H1 (cell line): ENCODE measurements at regions not wholly inside any gene's neighbourhood (a gene's known extent, or its start where the extent isn't known, plus 50 kb on each side); places are given as distances from the start of the nearest gene placed in this dataset.

Experiments
- CTCF ChIA-PET: fragments of 300-600 bp; sonication (Branson Sonifier 250); formaldehyde crosslinking; loops from one replicate; lab custom pipeline; 2021; ENCODE audit not compliant: partially characterized antibody; lab: Charles Lee
- POLR2A ChIA-PET: fragments of 300-600 bp; sonication (Branson Sonifier 250); formaldehyde crosslinking; loops from one replicate; lab custom pipeline; 2021; ENCODE audit warnings: inconsistent platforms; ENCODE audit not compliant: partially characterized antibody; lab: Charles Lee
- DNase-seq, 2 experiments: peaks; one replicate each; pipeline versions ENCODE4 v3.0.0 to v3.0.0-alpha.2; 2010 to 2022; ENCODE audit warnings: low spot score in 2 of 2, low read depth in 1 of 2, mixed read lengths in 1 of 2
- FAIRE-seq: peaks from 2 replicates; lab custom pipeline; 2011; peaks lifted over from hg19 to GRCh38; lab: Jason Lieb, UNC
- H2AFZ ChIP-seq: 2 replicates; pipeline ENCODE4 v1.8.1; 2012; ENCODE audit warnings: low read length, inconsistent platforms
- H2AK5ac ChIP-seq: 2 replicates; pipeline ENCODE4 v1.6.1; 2013; ENCODE audit warnings: low read depth, low read length
- H2BK120ac ChIP-seq: replicated peaks from 2 replicates; pipeline ENCODE3; 2013; ENCODE audit warnings: low read depth, low read length, inconsistent platforms
- H2BK12ac ChIP-seq: 2 replicates; pipeline ENCODE4 v1.6.1; 2013; ENCODE audit warnings: low read depth, low read length
- H2BK15ac ChIP-seq: 2 replicates; pipeline ENCODE4 v1.6.1; 2013; ENCODE audit warnings: low read length
- H2BK20ac ChIP-seq: 2 replicates; pipeline ENCODE4 v1.6.1; 2013; ENCODE audit warnings: low read length
- H2BK5ac ChIP-seq: 2 replicates; pipeline ENCODE4 v1.6.1; 2013; ENCODE audit warnings: low read depth, low read length
- H3K14ac ChIP-seq: 2 replicates; pipeline ENCODE4 v1.6.1; 2013; ENCODE audit warnings: inconsistent platforms; ENCODE audit not compliant: insufficient read length
- H3K18ac ChIP-seq: 2 replicates; pipeline ENCODE4 v1.6.1; 2013; ENCODE audit warnings: low read length; ENCODE audit errors: extremely low read depth
- H3K23ac ChIP-seq: 2 replicates; pipeline ENCODE4 v1.6.1; 2013; ENCODE audit warnings: inconsistent platforms; ENCODE audit not compliant: insufficient read length
- H3K23me2 ChIP-seq: 2 replicates; pipeline ENCODE4 v1.6.1; 2013; ENCODE audit warnings: low read depth, low read length
- H3K27ac ChIP-seq: 2 replicates; pipeline ENCODE4 v1.6.1; 2011; ENCODE audit warnings: low read depth, low read length, inconsistent platforms
- H3K27me3 ChIP-seq, 4 experiments: replicated peaks in 1 of 4; 1 replicate in 1 of 4; 2 replicates in 3 of 4; pipeline versions ENCODE4 v1.6.1 to v1.8.1; 2011 to 2013; ENCODE audit warnings: low read length in 3 of 4, mild to moderate bottlenecking in 3 of 4, inconsistent platforms in 2 of 4, mixed read lengths in 2 of 4, moderate library complexity in 1 of 4; ENCODE audit not compliant: control insufficient read depth in 3 of 4, insufficient read depth in 3 of 4; ENCODE audit errors: extremely low read depth in 1 of 4
- H3K36me3 ChIP-seq, 4 experiments: 2 replicates each; pipeline versions ENCODE4 v1.6.1 to v1.8.1; 2011 to 2013; ENCODE audit warnings: mild to moderate bottlenecking in 4 of 4, low read length in 3 of 4, moderate library complexity in 2 of 4, control low read depth in 1 of 4, inconsistent platforms in 1 of 4; ENCODE audit not compliant: insufficient read depth in 4 of 4, control insufficient read depth in 2 of 4
- H3K4ac ChIP-seq: replicated peaks from 2 replicates; pipeline ENCODE3; 2013; ENCODE audit warnings: low read length, low read depth, mixed read lengths, inconsistent platforms; ENCODE audit not compliant: insufficient read length
- H3K4me1 ChIP-seq, 4 experiments: replicated peaks in 1 of 4; 1 replicate in 1 of 4; 2 replicates in 3 of 4; pipeline versions ENCODE4 v1.6.1 to v1.8.1; 2011 to 2013; ENCODE audit warnings: low read length in 3 of 4, inconsistent platforms in 2 of 4, mixed read lengths in 1 of 4; ENCODE audit not compliant: insufficient read depth in 4 of 4, control insufficient read depth in 3 of 4
- H3K4me2 ChIP-seq, 2 experiments: 2 replicates each; pipeline versions ENCODE4 v1.6.1 to v1.8.1; 2011 to 2013; ENCODE audit warnings: low read depth in 2 of 2, low read length in 2 of 2, control low read depth in 1 of 2, inconsistent platforms in 1 of 2, mild to moderate bottlenecking in 1 of 2; ENCODE audit not compliant: insufficient read depth in 1 of 2
- H3K4me3 ChIP-seq, 4 experiments: fragments of 200-600, 300-600 bp in 1 of 4; sonication (generic), shearing (Covaris generic), sonication (Bioruptor Twin) in 1 of 4; 2 replicates each; pipeline versions ENCODE4 v1.5.1 to v1.8.1; 2011 to 2016; ENCODE audit warnings: low read length in 4 of 4, low read depth in 3 of 4, control low read depth in 2 of 4, inconsistent platforms in 2 of 4, mild to moderate bottlenecking in 2 of 4, mixed read lengths in 1 of 4, moderate library complexity in 1 of 4; ENCODE audit not compliant: insufficient read depth in 2 of 4; ENCODE audit errors: extremely low read depth in 1 of 4
- H3K56ac ChIP-seq: replicated peaks from 2 replicates; pipeline ENCODE3; 2013; ENCODE audit warnings: low read depth, mild to moderate bottlenecking, mixed read lengths, low read length, inconsistent platforms; ENCODE audit not compliant: insufficient read length
- H3K79me1 ChIP-seq: 2 replicates; pipeline ENCODE4 v1.6.1; 2013; ENCODE audit warnings: low read depth, low read length, control low read depth
- H3K79me2 ChIP-seq, 2 experiments: 2 replicates each; pipeline versions ENCODE4 v1.6.1 to v1.8.1; 2012 to 2013; ENCODE audit warnings: low read length in 2 of 2, mild to moderate bottlenecking in 2 of 2, inconsistent platforms in 1 of 2; ENCODE audit not compliant: insufficient read depth in 2 of 2, control insufficient read depth in 1 of 2
- H3K9ac ChIP-seq, 4 experiments: replicated peaks in 1 of 4; 1 replicate in 1 of 4; 2 replicates in 3 of 4; pipeline versions ENCODE4 v1.6.1 to v1.8.1; 2011 to 2013; ENCODE audit warnings: low read depth in 3 of 4, low read length in 3 of 4, control low read depth in 2 of 4, mild to moderate bottlenecking in 2 of 4, moderate library complexity in 2 of 4, inconsistent platforms in 1 of 4; ENCODE audit errors: extremely low read depth in 1 of 4
- H3K9me3 ChIP-seq, 2 experiments: 2 replicates each; pipeline versions ENCODE4 v1.6.1 to v1.8.1; 2012 to 2013; ENCODE audit warnings: mild to moderate bottlenecking in 2 of 2, moderate library complexity in 2 of 2, control low read depth in 1 of 2, inconsistent platforms in 1 of 2, low read depth in 1 of 2, low read length in 1 of 2, mixed read lengths in 1 of 2; ENCODE audit not compliant: insufficient read depth in 2 of 2
- H4K20me1 ChIP-seq, 2 experiments: replicated peaks in 1 of 2; 2 replicates each; pipeline versions ENCODE3 to v1.8.1; 2011 to 2013; ENCODE audit warnings: inconsistent platforms in 2 of 2, low read length in 2 of 2, mild to moderate bottlenecking in 1 of 2; ENCODE audit not compliant: insufficient read depth in 2 of 2, control insufficient read depth in 1 of 2
- H4K5ac ChIP-seq: 2 replicates; pipeline ENCODE4 v1.6.1; 2013; ENCODE audit warnings: low read length, low read depth, mixed read lengths, inconsistent platforms; ENCODE audit not compliant: insufficient read length
- H4K8ac ChIP-seq: 2 replicates; pipeline ENCODE4 v1.8.0; 2013; ENCODE audit warnings: mild to moderate bottlenecking, moderate library complexity, low read length, inconsistent platforms; ENCODE audit not compliant: insufficient read depth; ENCODE audit errors: extremely low read depth
- H4K91ac ChIP-seq: replicated peaks from 2 replicates; pipeline ENCODE3; 2013; ENCODE audit warnings: low read length, mixed read lengths, inconsistent platforms; ENCODE audit not compliant: insufficient read length
- CHD1 ChIP-seq: IDR thresholded peaks from 2 replicates; pipeline ENCODE4 v1.6.1; 2012; ENCODE audit warnings: low read depth, low read length, improper control_type of control experiment
- CTBP2 ChIP-seq: IDR thresholded peaks from 2 replicates; pipeline ENCODE4 v1.7.0; 2011; ENCODE audit warnings: borderline replicate concordance, mild to moderate bottlenecking, moderate library complexity, mixed read lengths, low read length; ENCODE audit not compliant: insufficient read depth, insufficient read length
- FOSL1 ChIP-seq: IDR thresholded peaks from 2 replicates; pipeline ENCODE4 v1.6.1; 2011; ENCODE audit warnings: mild to moderate bottlenecking, low read depth, low read length, moderate library complexity; ENCODE audit not compliant: insufficient read depth
- KDM5A ChIP-seq: fragments of 200-600 bp; IDR thresholded peaks from 2 replicates; pipeline ENCODE4 v1.7.1; 2012; ENCODE audit warnings: mild to moderate bottlenecking, low read length, inconsistent platforms, mixed read lengths
- SP1 ChIP-seq: IDR thresholded peaks from 2 replicates; pipeline ENCODE4 v1.6.1; 2011; ENCODE audit warnings: low read depth, low read length
- WGBS, 2 experiments: shearing (Covaris generic) in 1 of 2; methylation state at CpG; one replicate each; pipeline versions ENCODE4 v1.1.6 to v1.1.7; 2013 to 2015; ENCODE audit warnings: low lambda C conversion rate in 2 of 2, mixed read lengths in 2 of 2, inconsistent platforms in 1 of 2, low coverage in 1 of 2, missing lambda C conversion rate in 1 of 2; ENCODE audit not compliant: insufficient replicate concordance in 2 of 2, insufficient coverage in 1 of 2, insufficient read length in 1 of 2; ENCODE audit errors: extremely low coverage in 1 of 2, missing lambda C conversion rate in 1 of 2; 5-methylcytosine and 5-hydroxymethylcytosine counted together
- TF ChIP-seq, protein P1 (sequence below): IDR thresholded peaks from 2 replicates; pipeline ENCODE4 v1.6.1; 2012; ENCODE audit warnings: low read length, inconsistent platforms

GRCh38 chr1:244283772-244284171, 167.9 kb downstream of the ADSS2 start:
- no peak overlapping the region for H3K4me2 ChIP-seq
- H3K79me2 ChIP-seq, result no peaks in the 10 kb centered on the region
- no peaks in the 10 kb centered on the region for H3K79me1 ChIP-seq
- CTCF ChIA-PET, result interaction anchor here (1.5 to 3.7 kb wide), 2 partner anchors 10 to 14 kb away, joined by 3 to 15 read pairs; no protein-coding TSS in a partner anchor
- H2AK5ac ChIP-seq, result no peak overlapping the region
- H3K23ac ChIP-seq, result no peak overlapping the region
- H3K23me2 ChIP-seq, result no peaks in the 10 kb centered on the region
- H2BK5ac ChIP-seq, result no peak overlapping the region
- H3K4me1 ChIP-seq, result no peaks in the 10 kb centered on the region
- H3K27ac ChIP-seq, result no peak overlapping the region
- no peak for DNase-seq
- no peaks in the 10 kb centered on the region for H4K20me1 ChIP-seq
- H2AFZ ChIP-seq, result no peak overlapping the region
- H2BK12ac ChIP-seq, result no peak overlapping the region
- no peak overlapping the region for H3K18ac ChIP-seq
- no peak overlapping the region for H3K56ac ChIP-seq
- no peak overlapping the region for H4K5ac ChIP-seq
- H4K91ac ChIP-seq, result no peak overlapping the region
- whole genome bisulfite sequencing, 2 experiments, result 90% methylated on average over 4 of the region's 4 CpGs; no CpG with 5 or more reads in 1 of the 2 experiments
- POLR2A ChIA-PET, result no interaction called here
- H2BK120ac ChIP-seq, result no peak overlapping the region
- no peak for FAIRE-seq
- no peak overlapping the region for H3K14ac ChIP-seq
- H3K36me3 ChIP-seq, result no peaks in the 10 kb centered on the region
- no peak overlapping the region for H3K4me3 ChIP-seq
- H4K8ac ChIP-seq, result no peak overlapping the region
- H2BK20ac ChIP-seq, result no peak overlapping the region
- peaks cover 0 to 2% (median 0%) of the 10 kb centered on the region in 4 experiments; a peak in 1 of 7 replicates for H3K27me3 ChIP-seq
- no peak overlapping the region for H3K4ac ChIP-seq
- no peak overlapping the region for H3K9ac ChIP-seq
- H2BK15ac ChIP-seq, result no peak overlapping the region
- no peaks in the 10 kb centered on the region for H3K9me3 ChIP-seq
- TF ChIP-seq CTBP2 (no peak), SP1 (no peak), CHD1 (no peak), KDM5A (no peak), FOSL1 (no peak)
- TF ChIP-seq, protein P1, sequence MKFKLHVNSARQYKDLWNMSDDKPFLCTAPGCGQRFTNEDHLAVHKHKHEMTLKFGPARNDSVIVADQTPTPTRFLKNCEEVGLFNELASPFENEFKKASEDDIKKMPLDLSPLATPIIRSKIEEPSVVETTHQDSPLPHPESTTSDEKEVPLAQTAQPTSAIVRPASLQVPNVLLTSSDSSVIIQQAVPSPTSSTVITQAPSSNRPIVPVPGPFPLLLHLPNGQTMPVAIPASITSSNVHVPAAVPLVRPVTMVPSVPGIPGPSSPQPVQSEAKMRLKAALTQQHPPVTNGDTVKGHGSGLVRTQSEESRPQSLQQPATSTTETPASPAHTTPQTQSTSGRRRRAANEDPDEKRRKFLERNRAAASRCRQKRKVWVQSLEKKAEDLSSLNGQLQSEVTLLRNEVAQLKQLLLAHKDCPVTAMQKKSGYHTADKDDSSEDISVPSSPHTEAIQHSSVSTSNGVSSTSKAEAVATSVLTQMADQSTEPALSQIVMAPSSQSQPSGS, result no peak
